PC-9 (cell line): ENCODE measurements at regions not wholly inside any gene's neighbourhood (a gene's known extent, or its start where the extent isn't known, plus 50 kb on each side); places are given as distances from the start of the nearest gene placed in this dataset.

ENCODE experiments used
- CTCF ChIP-seq: fragments of 200-600 bp; sonication (generic); conservative IDR thresholded peaks from 2 replicates; pipeline ENCODE4 v1.6.1; 2017; ENCODE audit warnings: mixed run types, antibody characterized with exemption, mild to moderate bottlenecking, moderate library complexity
- EZH2 ChIP-seq: fragments of 200-600 bp; sonication (generic); IDR thresholded peaks from 2 replicates; pipeline ENCODE4 v1.8.0; 2017; ENCODE audit warnings: antibody characterized with exemption, low read depth

DNA sequence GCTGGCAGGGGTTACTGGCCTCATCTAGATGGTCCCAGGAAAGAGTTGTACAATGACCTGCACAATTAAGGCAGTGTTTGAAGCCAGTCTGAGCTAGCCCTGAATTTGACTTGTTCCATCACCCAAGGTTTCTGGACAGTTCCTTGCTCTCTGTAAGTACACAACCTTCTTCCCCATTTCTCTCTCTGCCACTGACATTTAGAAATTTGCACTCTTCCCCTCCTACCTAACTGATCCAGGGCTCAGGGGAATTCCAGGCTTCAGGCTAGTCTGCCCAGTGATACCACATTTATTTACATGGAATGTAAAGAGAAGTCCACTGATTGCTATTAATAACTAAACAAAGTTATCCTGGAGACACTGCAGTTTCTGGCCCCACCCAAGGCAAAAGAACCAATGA is 139.0 kb upstream of the GPR26 start:
- TF ChIP-seq CTCF (no peak), EZH2 (no peak)
